K562 (cell line): ENCODE measurements at regions not wholly inside any gene's neighbourhood (a gene's known extent, or its start where the extent isn't known, plus 50 kb on each side); places are given as distances from the start of the nearest gene placed in this dataset.

Source experiments
- IRF1 ChIP-seq: sonication (generic); formaldehyde crosslinking; IDR thresholded peaks from 2 replicates; pipeline ENCODE4 v1.8.0; 2022; ENCODE audit warnings: missing genetic modification reagents, mild to moderate bottlenecking, borderline replicate concordance
- JUN ChIP-seq, 2 experiments: sonication (generic) in 1 of 2; formaldehyde crosslinking in 1 of 2; IDR thresholded peaks; 2 replicates each; pipeline versions ENCODE4 v1.6.1 to v1.8.0; 2012 to 2022; ENCODE audit warnings: borderline replicate concordance in 2 of 2, mild to moderate bottlenecking in 2 of 2, improper control_type of control experiment in 1 of 2, low read depth in 1 of 2, low read length in 1 of 2, missing genetic modification reagents in 1 of 2
- ZFX ChIP-seq: sonication (generic); formaldehyde crosslinking; IDR thresholded peaks from 2 replicates; pipeline ENCODE4 v1.8.0; 2022; ENCODE audit warnings: mild to moderate bottlenecking, missing genetic modification reagents, moderate library complexity
- TF ChIP-seq, protein P1 (sequence below): sonication (generic); formaldehyde crosslinking; IDR thresholded peaks from 2 replicates; pipeline ENCODE4 v1.9.0; 2022; ENCODE audit warnings: mild to moderate bottlenecking, missing genetic modification reagents

DNA sequence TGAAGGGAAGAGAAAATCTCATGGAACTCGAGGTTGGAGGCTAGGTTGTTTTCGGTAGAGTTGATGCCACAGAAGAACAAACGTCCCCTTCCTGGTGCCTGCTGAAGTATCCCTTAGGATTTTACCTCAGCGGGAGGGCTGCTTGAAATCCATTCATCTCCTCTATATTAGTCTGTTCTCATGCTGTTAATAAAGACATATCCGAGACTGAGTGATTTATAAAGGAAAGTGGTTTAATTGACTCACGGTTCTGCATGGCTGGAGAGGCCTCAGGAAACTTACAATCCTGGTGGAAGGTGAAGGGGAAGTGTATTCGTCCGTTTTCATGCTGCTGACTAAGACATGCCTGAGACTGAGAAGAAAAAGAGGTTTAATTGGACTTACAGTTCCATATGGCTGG, 413.5 kb downstream of the NPHP4 start:
- TF ChIP-seq, protein P1, sequence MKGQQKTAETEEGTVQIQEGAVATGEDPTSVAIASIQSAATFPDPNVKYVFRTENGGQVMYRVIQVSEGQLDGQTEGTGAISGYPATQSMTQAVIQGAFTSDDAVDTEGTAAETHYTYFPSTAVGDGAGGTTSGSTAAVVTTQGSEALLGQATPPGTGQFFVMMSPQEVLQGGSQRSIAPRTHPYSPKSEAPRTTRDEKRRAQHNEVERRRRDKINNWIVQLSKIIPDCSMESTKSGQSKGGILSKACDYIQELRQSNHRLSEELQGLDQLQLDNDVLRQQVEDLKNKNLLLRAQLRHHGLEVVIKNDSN (CRISPR knock-in tag): no peak
- TF ChIP-seq IRF1 (no peak), JUN (IDR thresholded peaks at IDR 0.05; ENCODE audit: borderline replicate concordance, low read depth, low read length) (no peak), JUN (CRISPR knock-in tag; IDR thresholded peaks at IDR 0.05; ENCODE audit: borderline replicate concordance) (no peak), ZFX (no peak)
